ENCODE measurements at regions not wholly inside any gene's neighbourhood (a gene's known extent, or its start where the extent isn't known, plus 50 kb on each side); places are given as distances from the start of the nearest gene placed in this dataset.

DNA sequence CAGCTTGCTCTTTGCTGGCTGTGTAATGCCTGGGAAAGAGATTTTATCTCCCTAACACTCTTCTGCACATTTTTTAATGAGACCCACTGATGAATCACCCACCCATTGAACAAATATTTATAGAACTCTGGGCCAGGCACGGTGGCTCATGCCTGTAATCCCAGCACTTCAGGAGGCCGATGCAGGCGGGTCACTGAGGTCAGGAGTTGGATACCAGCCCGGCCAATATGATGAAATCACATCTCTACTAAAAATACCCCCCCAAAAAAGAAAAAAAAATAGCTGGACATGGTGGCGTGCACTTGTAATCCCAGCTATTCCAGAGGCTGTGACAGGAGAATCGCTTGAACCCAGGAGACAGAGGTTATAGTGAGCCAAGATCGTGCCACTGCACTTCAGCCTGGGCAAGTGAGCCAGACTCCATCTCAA is 82.1 kb upstream of the SIRPA start:
- H3K9me3 Mint-ChIP-seq: no peaks in the 10 kb centered on the region
- peaks cover 56% of the 10 kb centered on the region for H3K27me3 Mint-ChIP-seq (ENCODE audit: low read depth)
- H3K4me1 Mint-ChIP-seq (ENCODE audit: low read depth): peaks cover 31% of the 10 kb centered on the region
- H3K4me3 Mint-ChIP-seq: no peak overlapping the region
- ATAC-seq (replicated peaks in 1 of 2): no peak
- H3K27ac Mint-ChIP-seq: no peak overlapping the region
- no peaks in the 10 kb centered on the region for H3K36me3 Mint-ChIP-seq (ENCODE audit: insufficient read depth in 2 of 2)
- DNase-seq: no peak

DNA sequence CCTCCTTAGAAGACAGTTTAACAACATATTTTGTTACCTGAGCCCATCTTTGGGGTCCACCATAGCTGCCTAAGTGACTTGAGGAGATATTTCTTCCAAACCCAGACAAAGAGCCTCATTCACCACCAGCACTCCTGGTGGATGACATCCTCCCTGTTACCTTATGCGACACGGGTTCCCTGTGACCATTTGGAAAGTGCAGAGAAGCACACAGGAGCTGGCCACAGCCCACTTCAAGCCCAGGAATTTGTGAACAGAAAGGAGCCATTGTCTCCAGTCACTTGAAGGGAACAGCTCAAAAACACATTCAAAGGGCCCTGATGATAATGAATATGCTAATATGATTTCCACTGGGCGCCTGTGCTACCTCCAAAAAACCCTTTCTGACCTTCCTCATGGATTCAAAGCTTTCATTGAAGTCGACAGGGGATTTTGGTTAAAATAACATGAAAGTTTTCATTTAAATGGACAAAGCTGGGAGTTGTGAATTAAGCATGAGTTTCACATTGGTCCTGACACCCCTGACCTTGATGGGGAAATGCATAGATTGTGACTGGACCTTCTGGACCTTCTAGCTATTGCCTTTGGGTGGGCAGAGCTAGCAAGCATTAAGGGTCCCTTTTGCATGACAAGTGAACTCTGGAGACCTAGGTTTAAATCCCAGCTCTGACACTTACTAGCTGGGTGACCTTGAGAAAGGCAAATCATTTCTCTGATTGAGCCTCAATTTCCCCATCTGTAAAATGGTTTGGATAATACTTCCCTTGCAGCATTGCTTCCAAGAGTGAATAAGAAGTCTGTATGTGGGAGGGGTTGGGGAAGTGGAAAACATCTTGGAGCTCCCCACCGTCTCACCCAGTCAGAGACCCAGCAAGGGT is 83.3 kb upstream of the SIRPA start:
- Mint-ChIP-seq H3K27me3 (ENCODE audit: low read depth) (peaks cover 50% of the 10 kb centered on the region), H3K9me3 (no peaks in the 10 kb centered on the region), H3K36me3 (ENCODE audit: insufficient read depth in 2 of 2) (no peaks in the 10 kb centered on the region), H3K4me3 (no peak overlapping the region), H3K4me1 (ENCODE audit: low read depth) (peaks cover 26% of the 10 kb centered on the region), H3K27ac (no peak overlapping the region)
- no peak for DNase-seq
- no peak for ATAC-seq (replicated peaks in 1 of 2)

DNA sequence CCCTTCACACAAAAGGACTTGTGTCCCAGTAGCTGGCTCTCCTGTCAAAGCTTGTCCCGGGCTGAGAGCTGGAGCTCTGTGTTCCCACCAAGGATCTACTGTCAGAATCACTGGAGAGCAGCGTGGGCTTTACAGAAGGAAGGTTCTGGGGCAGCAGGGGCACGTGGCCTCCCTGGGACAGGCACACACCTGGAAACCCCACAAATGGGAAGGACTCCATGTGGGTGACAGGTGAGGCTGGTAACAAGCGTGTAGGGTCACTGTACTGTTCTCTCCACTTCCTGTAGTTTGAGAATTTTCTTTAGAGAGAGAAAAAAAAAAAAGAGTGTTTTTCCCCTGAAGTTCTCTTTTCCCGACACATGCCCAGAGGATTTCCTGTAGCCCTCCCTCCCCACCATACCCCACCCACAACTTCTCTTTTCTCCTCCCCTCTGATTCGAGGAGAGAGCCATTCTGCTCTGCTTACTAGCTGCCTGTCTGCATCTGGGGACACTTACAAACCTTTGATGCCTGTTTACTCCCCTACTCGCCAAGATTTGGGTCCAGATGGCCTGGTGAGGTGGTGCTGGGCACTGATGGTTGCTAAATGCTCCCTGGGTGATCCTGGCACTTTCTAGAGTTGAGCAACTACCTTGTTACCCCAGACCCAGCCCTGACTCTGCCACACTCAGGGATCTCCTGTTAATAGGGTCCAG is 84.1 kb upstream of the SIRPA start:
- Mint-ChIP-seq H3K9me3 (no peaks in the 10 kb centered on the region), H3K36me3 (ENCODE audit: insufficient read depth in 2 of 2) (no peaks in the 10 kb centered on the region), H3K4me1 (ENCODE audit: low read depth) (peaks cover 19% of the 10 kb centered on the region), H3K27ac (no peak overlapping the region), H3K27me3 (ENCODE audit: low read depth) (peaks cover 42% of the 10 kb centered on the region), H3K4me3 (no peak overlapping the region)
- no peak for DNase-seq
- no peak for ATAC-seq (replicated peaks in 1 of 2)

DNA sequence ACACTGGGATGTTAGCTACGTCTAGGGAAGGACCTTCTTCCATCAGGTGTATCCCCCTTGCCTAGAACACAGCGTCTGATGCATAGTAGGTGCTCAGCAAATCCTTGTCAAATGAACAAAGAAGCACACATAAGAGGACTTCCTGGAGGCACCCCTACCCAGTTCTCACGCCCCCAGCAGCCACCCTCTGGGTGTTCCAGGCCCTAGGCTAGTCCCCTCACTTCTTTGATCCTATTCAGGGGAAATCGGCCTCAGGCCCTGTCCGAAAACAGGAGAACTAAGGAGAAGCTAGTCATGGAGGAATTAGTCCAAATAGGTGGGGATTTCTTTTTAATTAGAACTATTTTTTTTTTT is 84.7 kb upstream of the SIRPA start:
- ATAC-seq (replicated peaks in 1 of 2) (no peak), DNase-seq (no peak)
- H3K27me3 Mint-ChIP-seq (ENCODE audit: low read depth): peaks cover 37% of the 10 kb centered on the region
- peaks cover 17% of the 10 kb centered on the region for H3K4me1 Mint-ChIP-seq (ENCODE audit: low read depth)
- H3K36me3 Mint-ChIP-seq (ENCODE audit: insufficient read depth in 2 of 2): no peaks in the 10 kb centered on the region
- no peak overlapping the region for H3K27ac Mint-ChIP-seq
- H3K9me3 Mint-ChIP-seq: no peaks in the 10 kb centered on the region
- H3K4me3 Mint-ChIP-seq: no peak overlapping the region

DNA sequence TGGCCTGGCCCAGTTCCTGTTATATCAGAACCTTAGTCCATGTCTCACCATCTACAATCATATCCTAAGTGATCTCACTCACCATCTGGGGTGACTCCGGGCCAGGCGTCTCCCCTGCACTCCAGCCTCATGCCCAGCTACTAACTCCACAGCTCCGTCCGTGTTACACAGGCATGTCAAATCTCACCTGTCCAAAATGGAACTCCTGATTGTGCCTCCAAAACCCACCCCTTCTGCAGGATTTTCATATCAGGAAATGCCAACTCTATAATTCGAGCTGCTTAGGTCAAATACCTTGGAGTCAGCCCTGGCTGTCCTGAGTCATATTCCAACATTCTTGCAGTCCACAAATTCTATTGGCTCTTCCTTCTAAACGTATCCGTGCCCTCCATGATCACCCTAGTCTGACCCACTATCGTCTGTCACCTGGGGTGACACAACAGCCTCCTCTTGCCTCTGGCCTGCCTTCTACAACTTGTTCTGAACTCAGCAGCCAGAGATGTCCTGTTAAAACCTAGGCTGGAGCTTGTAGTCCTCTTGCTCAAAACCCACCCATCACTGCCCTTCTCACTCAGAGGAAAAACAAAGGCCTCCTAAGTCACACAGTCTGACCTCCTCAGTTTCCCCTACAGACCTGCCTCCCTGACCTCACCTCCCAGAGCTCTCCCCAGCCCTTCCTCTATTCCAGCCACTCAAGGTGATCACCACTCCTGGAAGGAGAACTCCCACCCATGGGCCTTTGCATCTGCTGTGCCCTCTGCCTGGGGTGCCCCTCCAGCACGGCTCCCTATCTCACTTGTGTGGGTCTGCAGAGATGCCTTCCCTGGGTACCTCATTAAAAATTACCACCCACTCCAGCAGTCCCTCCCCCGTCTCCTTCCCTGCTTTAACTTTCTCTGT is 85.3 kb upstream of the SIRPA start:
- ATAC-seq (replicated peaks in 1 of 2): no peak
- H3K9me3 Mint-ChIP-seq: no peaks in the 10 kb centered on the region

DNA sequence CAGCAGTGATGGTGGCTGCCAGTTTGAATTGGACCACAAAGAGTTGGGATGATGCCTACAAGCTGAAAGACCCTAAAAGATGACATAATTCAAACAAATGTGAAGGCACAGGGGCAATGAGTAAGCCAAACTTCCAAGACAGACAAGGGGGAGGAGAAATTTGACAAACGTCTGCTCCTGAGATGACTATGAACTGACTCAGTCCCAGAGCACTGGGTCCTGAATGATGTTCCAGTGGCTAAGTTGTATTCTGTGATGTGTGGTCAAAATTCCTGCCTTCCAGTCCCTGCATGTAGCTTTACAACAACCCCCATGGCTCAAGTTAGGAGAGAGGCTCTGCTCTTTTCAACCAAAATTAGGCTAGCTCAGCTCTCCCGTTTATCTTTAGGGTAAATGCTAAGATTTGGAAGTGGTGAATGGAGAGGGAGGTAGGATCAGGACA is 86.1 kb upstream of the SIRPA start:
- H3K9me3 Mint-ChIP-seq: no peaks in the 10 kb centered on the region
- no peak overlapping the region for H3K27ac Mint-ChIP-seq
- ATAC-seq (replicated peaks in 1 of 2) (peak; percentile 29 to 59), DNase-seq (no peak)
- peaks cover 17% of the 10 kb centered on the region for H3K4me1 Mint-ChIP-seq (ENCODE audit: low read depth)
- H3K27me3 Mint-ChIP-seq (ENCODE audit: low read depth): peaks cover 37% of the 10 kb centered on the region
- no peaks in the 10 kb centered on the region for H3K36me3 Mint-ChIP-seq (ENCODE audit: insufficient read depth in 2 of 2)
- H3K4me3 Mint-ChIP-seq: no peak overlapping the region

More for the DNA sequence above, 85.3 kb upstream of the SIRPA start:
- H3K4me1 Mint-ChIP-seq (ENCODE audit: low read depth): peaks cover 17% of the 10 kb centered on the region
- DNase-seq: no peak
- H3K4me3 Mint-ChIP-seq: no peak overlapping the region
- no peaks in the 10 kb centered on the region for H3K36me3 Mint-ChIP-seq (ENCODE audit: insufficient read depth in 2 of 2)
- H3K27ac Mint-ChIP-seq: no peak overlapping the region
- peaks cover 37% of the 10 kb centered on the region for H3K27me3 Mint-ChIP-seq (ENCODE audit: low read depth)

DNA sequence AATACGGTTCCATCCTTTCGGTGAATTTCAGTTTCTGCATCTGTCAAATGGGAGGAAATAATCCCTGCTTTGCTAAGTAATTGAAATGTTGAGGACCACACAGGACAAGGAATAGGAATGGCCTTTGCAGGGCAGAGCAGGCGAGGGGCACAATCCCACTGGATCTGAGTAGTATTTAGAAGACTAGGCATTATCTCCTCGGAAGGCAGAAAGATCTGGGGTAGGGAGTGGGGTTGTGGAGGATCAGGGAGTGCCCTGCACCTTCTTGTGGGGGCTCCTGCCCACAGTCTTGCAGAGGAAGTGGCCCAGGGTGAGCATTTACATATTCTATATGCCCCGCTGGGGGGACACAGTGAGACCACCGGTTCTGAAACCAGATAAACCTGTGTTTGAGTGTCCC is 87.1 kb upstream of the SIRPA start:
- no peak for DNase-seq
- peaks cover 17% of the 10 kb centered on the region for H3K4me1 Mint-ChIP-seq (ENCODE audit: low read depth)
- peaks cover 42% of the 10 kb centered on the region for H3K27me3 Mint-ChIP-seq (ENCODE audit: low read depth)
- H3K9me3 Mint-ChIP-seq: no peaks in the 10 kb centered on the region
- no peaks in the 10 kb centered on the region for H3K36me3 Mint-ChIP-seq (ENCODE audit: insufficient read depth in 2 of 2)
- no peak for ATAC-seq (replicated peaks in 1 of 2)
- H3K27ac Mint-ChIP-seq: no peak overlapping the region
- H3K4me3 Mint-ChIP-seq: no peak overlapping the region

DNA sequence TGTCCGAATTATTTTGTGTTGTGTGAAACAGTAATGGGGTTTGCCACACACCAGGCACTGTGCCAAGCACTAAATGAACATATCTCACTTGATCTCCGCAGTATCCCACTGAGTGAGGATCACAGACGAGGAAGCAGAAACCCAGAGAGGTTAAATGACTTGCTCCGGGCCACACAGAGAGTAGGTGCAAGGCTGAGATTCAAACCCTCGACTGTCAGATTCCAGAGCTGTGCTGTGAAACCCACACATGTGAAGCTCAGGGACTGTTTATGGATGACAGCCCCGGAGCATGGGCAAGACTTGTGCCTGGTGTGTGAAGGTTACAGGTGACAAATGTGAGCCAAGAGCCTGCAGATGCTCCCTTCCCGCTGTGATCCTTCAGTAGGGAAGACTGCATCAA is 87.8 kb upstream of the SIRPA start:
- no peak for DNase-seq
- Mint-ChIP-seq H3K9me3 (no peaks in the 10 kb centered on the region), H3K27ac (no peak overlapping the region), H3K4me3 (no peak overlapping the region), H3K4me1 (ENCODE audit: low read depth) (peaks cover 21% of the 10 kb centered on the region), H3K36me3 (ENCODE audit: insufficient read depth in 2 of 2) (no peaks in the 10 kb centered on the region), H3K27me3 (ENCODE audit: low read depth) (peaks cover 46% of the 10 kb centered on the region)
- no peak for ATAC-seq (replicated peaks in 1 of 2)

DNA sequence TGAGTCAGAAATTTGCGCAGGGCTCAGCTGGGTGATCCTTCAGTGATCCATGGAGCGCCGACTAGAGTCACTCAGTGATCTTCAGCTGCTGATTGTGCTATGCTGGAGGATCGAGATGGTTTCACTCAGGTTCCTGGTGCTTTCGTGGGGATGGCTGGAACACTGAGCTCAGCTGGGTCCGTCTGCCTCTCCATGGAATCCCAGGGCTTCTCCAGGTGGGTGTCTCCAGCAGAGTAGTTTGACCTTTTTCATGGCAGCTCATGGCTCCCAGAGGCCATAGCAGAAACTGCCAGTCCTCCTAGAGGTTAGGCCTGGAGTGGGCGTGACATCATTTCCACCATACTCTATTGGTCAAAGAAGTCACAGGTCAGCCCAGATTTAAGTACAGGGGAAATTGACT is 88.8 kb upstream of the SIRPA start:
- Mint-ChIP-seq H3K4me1 (ENCODE audit: low read depth) (peaks cover 27% of the 10 kb centered on the region), H3K27me3 (ENCODE audit: low read depth) (peaks cover 52% of the 10 kb centered on the region), H3K36me3 (ENCODE audit: insufficient read depth in 2 of 2) (no peaks in the 10 kb centered on the region), H3K9me3 (no peaks in the 10 kb centered on the region), H3K27ac (no peak overlapping the region), H3K4me3 (no peak overlapping the region)
- DNase-seq (no peak), ATAC-seq (replicated peaks in 1 of 2) (no peak)

DNA sequence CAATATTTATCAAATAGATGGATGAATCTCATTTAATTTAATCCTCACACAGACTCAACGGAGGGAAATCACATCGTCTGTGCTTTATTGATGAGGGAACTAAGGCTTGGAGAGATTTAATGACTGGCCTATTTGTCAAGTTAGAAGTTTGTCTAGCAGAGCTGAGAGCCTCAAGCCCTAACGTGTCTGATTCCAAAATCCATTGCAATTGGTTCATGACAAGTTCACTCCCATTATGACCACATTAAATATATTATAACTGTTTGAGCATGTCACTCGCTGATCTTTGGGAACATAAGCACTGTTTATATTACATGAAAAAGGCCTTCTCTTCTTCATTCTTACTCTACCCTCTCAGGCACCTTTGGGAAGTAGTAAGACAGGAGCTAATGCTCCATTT is 89.4 kb upstream of the SIRPA start:
- no peaks in the 10 kb centered on the region for H3K36me3 Mint-ChIP-seq (ENCODE audit: insufficient read depth in 2 of 2)
- no peak overlapping the region for H3K27ac Mint-ChIP-seq
- DNase-seq (no peak), ATAC-seq (replicated peaks in 1 of 2) (no peak)
- peaks cover 21% of the 10 kb centered on the region for H3K4me1 Mint-ChIP-seq (ENCODE audit: low read depth)
- peaks cover 53% of the 10 kb centered on the region for H3K27me3 Mint-ChIP-seq (ENCODE audit: low read depth)
- no peaks in the 10 kb centered on the region for H3K9me3 Mint-ChIP-seq
- no peak overlapping the region for H3K4me3 Mint-ChIP-seq

DNA sequence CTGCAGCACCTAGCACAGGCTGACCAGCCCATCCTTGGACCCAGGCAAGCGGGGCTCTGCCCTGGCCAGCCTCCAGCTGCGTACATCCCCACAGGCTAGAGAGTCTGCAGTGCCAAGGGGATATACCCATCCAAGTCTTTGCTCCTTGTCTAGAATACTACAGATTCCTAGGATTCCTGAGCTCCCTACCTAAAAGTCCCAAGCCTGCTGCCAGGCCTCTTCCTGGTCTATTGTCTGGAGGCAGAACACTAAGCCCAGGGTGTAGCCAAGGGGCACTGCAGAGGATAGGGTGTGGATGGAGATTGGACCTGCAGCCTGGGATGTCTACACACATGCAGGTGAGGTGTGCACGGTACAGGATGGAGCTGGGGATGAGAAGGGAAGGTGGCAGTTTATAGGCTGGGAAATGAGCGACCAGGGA is 90.0 kb upstream of the SIRPA start:
- Mint-ChIP-seq H3K4me3 (no peak overlapping the region), H3K27ac (no peak overlapping the region), H3K4me1 (ENCODE audit: low read depth) (peaks cover 17% of the 10 kb centered on the region), H3K9me3 (no peaks in the 10 kb centered on the region), H3K27me3 (ENCODE audit: low read depth) (peaks cover 54% of the 10 kb centered on the region), H3K36me3 (ENCODE audit: insufficient read depth in 2 of 2) (no peaks in the 10 kb centered on the region)
- no peak for DNase-seq
- no peak for ATAC-seq (replicated peaks in 1 of 2)

DNA sequence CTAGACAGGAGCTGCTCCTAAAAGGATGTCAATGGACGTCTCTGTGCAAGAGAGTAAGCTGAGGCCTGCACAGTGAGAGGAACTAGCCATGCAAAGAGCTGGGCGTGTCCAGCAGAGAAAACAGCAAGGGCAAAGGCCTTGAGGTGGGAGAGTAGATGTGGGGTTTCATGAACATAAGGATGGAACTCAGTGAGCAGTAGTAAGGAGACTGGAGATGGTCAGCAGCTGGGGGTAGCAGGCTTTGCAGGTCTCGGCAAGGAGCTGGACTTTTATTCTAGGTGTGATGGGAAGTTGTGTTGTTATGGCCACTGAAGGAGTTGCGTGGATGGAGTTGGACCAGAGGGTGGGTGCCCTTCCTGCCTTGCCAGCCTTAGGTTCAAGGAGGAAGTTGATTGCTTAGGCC is 90.7 kb upstream of the SIRPA start:
- Mint-ChIP-seq H3K4me1 (ENCODE audit: low read depth) (peaks cover 17% of the 10 kb centered on the region), H3K27ac (no peak overlapping the region), H3K4me3 (no peak overlapping the region), H3K36me3 (ENCODE audit: insufficient read depth in 2 of 2) (no peaks in the 10 kb centered on the region), H3K27me3 (ENCODE audit: low read depth) (peaks cover 56% of the 10 kb centered on the region), H3K9me3 (no peaks in the 10 kb centered on the region)
- ATAC-seq (replicated peaks in 1 of 2) (no peak), DNase-seq (no peak)

DNA sequence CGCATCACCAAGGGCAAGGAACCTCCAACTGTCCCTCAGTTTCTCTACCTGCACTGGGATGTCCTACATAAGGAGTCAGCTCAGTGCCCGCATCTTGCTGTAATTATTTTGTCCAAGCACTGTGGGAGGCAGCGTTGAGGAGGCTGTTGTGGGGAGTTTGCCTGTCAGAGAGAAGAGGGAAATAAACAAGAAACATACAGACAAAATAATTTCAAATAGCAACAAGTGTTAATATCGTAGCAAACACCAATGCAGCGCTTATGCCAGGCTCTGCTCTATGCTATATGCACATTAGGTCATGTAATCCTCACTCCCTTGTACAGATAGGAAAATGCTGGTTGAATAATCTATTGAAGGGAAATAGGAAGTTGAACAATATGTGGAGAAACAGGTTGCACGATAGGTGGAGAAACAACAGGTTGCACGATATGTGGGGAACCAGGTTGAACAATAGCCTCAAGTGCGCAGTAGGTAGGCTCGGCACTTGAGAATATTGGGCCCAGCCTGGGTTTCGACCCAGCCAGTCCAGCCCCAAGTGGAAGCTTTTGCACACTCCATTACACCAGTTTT is 91.2 kb upstream of the SIRPA start:
- peak overlapping the region in 1 of 2 donors; percentile 67 for H3K4me3 Mint-ChIP-seq
- H3K36me3 Mint-ChIP-seq (ENCODE audit: insufficient read depth in 2 of 2): no peaks in the 10 kb centered on the region
- H3K4me1 Mint-ChIP-seq (ENCODE audit: low read depth): peaks cover 15% of the 10 kb centered on the region
- no peak overlapping the region for H3K27ac Mint-ChIP-seq
- no peaks in the 10 kb centered on the region for H3K9me3 Mint-ChIP-seq
- no peak for ATAC-seq (replicated peaks in 1 of 2)
- DNase-seq: no peak
- peaks cover 56% of the 10 kb centered on the region for H3K27me3 Mint-ChIP-seq (ENCODE audit: low read depth)
